ENCODE measurements at regions not wholly inside any gene's neighbourhood (a gene's known extent, or its start where the extent isn't known, plus 50 kb on each side); places are given as distances from the start of the nearest gene placed in this dataset.

- no peak overlapping the region for H3K4me3 Mint-ChIP-seq
These were observed 440.2 kb upstream of the MKI67 start for GRCh38 chr10:128566361-128566968.

GRCh38 chr10:128567551-128567950 is 441.3 kb upstream of the MKI67 start:
- no peak overlapping the region for H3K4me3 Mint-ChIP-seq
- H3K4me1 Mint-ChIP-seq, result peaks cover 7% of the 10 kb centered on the region
- no peaks in the 10 kb centered on the region for H3K27me3 Mint-ChIP-seq (ENCODE audit: low read depth)
- H3K27ac Mint-ChIP-seq (ENCODE audit: unreplicated experiment), result peak overlapping the region; percentile 11
- no peak for TF ChIP-seq CTCF (conservative IDR thresholded peaks at IDR 0.05)
- H3K9me3 Mint-ChIP-seq, result peaks cover 3% of the 10 kb centered on the region
- DNase-seq (ENCODE audit: low read depth, low spot score), result no peak
- no peaks in the 10 kb centered on the region for H3K36me3 Mint-ChIP-seq (ENCODE audit: low read depth)

More at GRCh38 chr10:128566361-128566968, 440.2 kb upstream of the MKI67 start:
- no peak for TF ChIP-seq CTCF (conservative IDR thresholded peaks at IDR 0.05)
- Mint-ChIP-seq H3K27ac (ENCODE audit: unreplicated experiment) (no peak overlapping the region), H3K9me3 (peaks cover 3% of the 10 kb centered on the region), H3K27me3 (ENCODE audit: low read depth) (no peaks in the 10 kb centered on the region), H3K36me3 (ENCODE audit: low read depth) (no peaks in the 10 kb centered on the region), H3K4me1 (peaks cover 7% of the 10 kb centered on the region)
- no peak for DNase-seq (ENCODE audit: low read depth, low spot score)

- H3K27me3 Mint-ChIP-seq (ENCODE audit: low read depth), result no peaks in the 10 kb centered on the region
- H3K4me3 Mint-ChIP-seq, result no peak overlapping the region
- H3K9me3 Mint-ChIP-seq, result peaks cover under 1% of the 10 kb centered on the region
- no peak for TF ChIP-seq CTCF (conservative IDR thresholded peaks at IDR 0.05)
- H3K4me1 Mint-ChIP-seq, result peaks cover 7% of the 10 kb centered on the region
- no peak overlapping the region for H3K27ac Mint-ChIP-seq (ENCODE audit: unreplicated experiment)
- H3K36me3 Mint-ChIP-seq (ENCODE audit: low read depth), result no peaks in the 10 kb centered on the region
- DNase-seq (ENCODE audit: low read depth, low spot score), result no peak
These were observed 441.8 kb upstream of the MKI67 start for GRCh38 chr10:128568041-128568440.

GRCh38 chr10:128568491-128568890 is 442.3 kb upstream of the MKI67 start:
- Mint-ChIP-seq H3K4me1 (peaks cover 12% of the 10 kb centered on the region), H3K36me3 (ENCODE audit: low read depth) (no peaks in the 10 kb centered on the region), H3K9me3 (no peaks in the 10 kb centered on the region), H3K4me3 (no peak overlapping the region), H3K27ac (ENCODE audit: unreplicated experiment) (no peak overlapping the region), H3K27me3 (ENCODE audit: low read depth) (no peaks in the 10 kb centered on the region)
- no peak for DNase-seq (ENCODE audit: low read depth, low spot score)
- no peak for TF ChIP-seq CTCF (conservative IDR thresholded peaks at IDR 0.05)

GRCh38 chr10:128568990-128569945 is 443.0 kb upstream of the MKI67 start:
- no peak overlapping the region for H3K4me3 Mint-ChIP-seq
- no peaks in the 10 kb centered on the region for H3K9me3 Mint-ChIP-seq
- peaks cover 17% of the 10 kb centered on the region for H3K4me1 Mint-ChIP-seq
- no peak for DNase-seq (ENCODE audit: low read depth, low spot score)
- H3K36me3 Mint-ChIP-seq (ENCODE audit: low read depth), result no peaks in the 10 kb centered on the region
- H3K27me3 Mint-ChIP-seq (ENCODE audit: low read depth), result no peaks in the 10 kb centered on the region
- TF ChIP-seq CTCF (conservative IDR thresholded peaks at IDR 0.05), result no peak
- peak overlapping the region; percentile 35 for H3K27ac Mint-ChIP-seq (ENCODE audit: unreplicated experiment)

Measured in neural crest cell (in vitro differentiated cells).